C4-2B (cell line): ENCODE measurements at regions not wholly inside any gene's neighbourhood (a gene's known extent, or its start where the extent isn't known, plus 50 kb on each side); places are given as distances from the start of the nearest gene placed in this dataset.

ENCODE experiments used
- H3K27ac ChIP-seq: fragments of 450-650 bp; 2 replicates; pipeline ENCODE4 v1.5.1; 2017
- CTCF ChIP-seq: fragments of 450-650 bp; conservative IDR thresholded peaks from 2 replicates; pipeline ENCODE4 v1.5.1; 2017; ENCODE audit warnings: mild to moderate bottlenecking
- ZFX ChIP-seq: fragments of 450-650 bp; IDR thresholded peaks from 2 replicates; pipeline ENCODE4 v1.6.1; 2017

GRCh38 chr4:100254237-100254636 is 64.0 kb upstream of the DDIT4L start:
- TF ChIP-seq ZFX, result no peak
- TF ChIP-seq CTCF, result no peak
- no peak overlapping the region for H3K27ac ChIP-seq

- no peak for TF ChIP-seq ZFX
- TF ChIP-seq CTCF, result no peak
- no peak overlapping the region for H3K27ac ChIP-seq
Measured at GRCh38 chr4:100248476-100248875, 58.2 kb upstream of the DDIT4L start.

GRCh38 chr4:100246697-100247096 is 56.4 kb upstream of the DDIT4L start:
- no peak for TF ChIP-seq CTCF
- no peak for TF ChIP-seq ZFX

GRCh38 chr4:100244347-100244746 is 54.1 kb upstream of the DDIT4L start:
- TF ChIP-seq ZFX, result no peak
- TF ChIP-seq CTCF, result no peak
- no peak overlapping the region for H3K27ac ChIP-seq

More at GRCh38 chr4:100246697-100247096, 56.4 kb upstream of the DDIT4L start:
- no peak overlapping the region for H3K27ac ChIP-seq
